Left ventricle myocardium inferior (tissue), 1 donor: ENCODE measurements at regions not wholly inside any gene's neighbourhood (a gene's known extent, or its start where the extent isn't known, plus 50 kb on each side); places are given as distances from the start of the nearest gene placed in this dataset.

Source experiments
- DNase-seq: peaks from one replicate; pipeline ENCODE4 v3.0.0-alpha.2; 2020
- H3K27ac ChIP-seq: fragments of 200-600 bp; replicated peaks from 2 replicates; pipeline ENCODE4 v1.8.0; 2021
- H3K27me3 ChIP-seq: fragments of 200-600 bp; 2 replicates; pipeline ENCODE4 v1.8.0; 2021; ENCODE audit warnings: low read depth
- H3K36me3 ChIP-seq: fragments of 200-600 bp; 2 replicates; pipeline ENCODE4 v1.8.0; 2021
- H3K4me1 ChIP-seq: fragments of 200-600 bp; 2 replicates; pipeline ENCODE4 v1.8.0; 2021
- H3K4me3 ChIP-seq: fragments of 200-600 bp; 2 replicates; pipeline ENCODE4 v1.8.0; 2021; ENCODE audit warnings: mild to moderate bottlenecking, moderate library complexity
- H3K9me3 ChIP-seq: fragments of 200-600 bp; replicated peaks from 2 replicates; pipeline ENCODE4 v1.8.0; 2021
- intact Hi-C: fragments of 100-400 bp; cut with micrococcal nuclease; formaldehyde crosslinking; loops from one replicate; pipeline ENCODE4 v1.11.0; 2022
- TF ChIP-seq, protein P1 (sequence below): fragments of 200-600 bp; IDR thresholded peaks from 2 replicates; pipeline ENCODE4 v1.8.0; 2021; ENCODE audit warnings: antibody characterized with exemption, mild to moderate bottlenecking, borderline replicate concordance
- donor health status: DM: no; HTN: yes; CAD: no; lungs with severe emphysema.

DNA sequence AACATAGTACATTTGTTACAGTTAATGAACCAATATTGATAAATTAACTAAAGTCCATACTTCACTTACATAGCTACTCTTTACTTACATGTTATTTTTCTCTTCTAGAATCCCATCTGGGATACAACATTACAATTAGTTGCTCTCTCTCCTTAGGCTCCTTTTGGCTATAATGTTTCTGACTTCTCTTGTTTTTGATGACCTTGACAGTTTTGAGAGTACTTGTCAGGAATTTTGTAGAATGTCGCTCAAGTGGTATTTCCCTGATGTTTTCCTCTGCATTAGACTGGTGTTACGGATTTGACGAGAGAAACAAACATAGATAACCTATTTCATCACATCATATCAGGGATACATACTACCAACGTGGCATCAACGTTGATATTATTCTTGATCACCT is 925.4 kb upstream of the TMPRSS15 start:
- no peaks in the 10 kb centered on the region for H3K36me3 ChIP-seq
- no peak overlapping the region for H3K4me3 ChIP-seq
- H3K9me3 ChIP-seq, result peaks cover 22% of the 10 kb centered on the region
- no peak overlapping the region for H3K27ac ChIP-seq
- DNase-seq, result no peak
- no peaks in the 10 kb centered on the region for H3K27me3 ChIP-seq
- TF ChIP-seq, protein P1, sequence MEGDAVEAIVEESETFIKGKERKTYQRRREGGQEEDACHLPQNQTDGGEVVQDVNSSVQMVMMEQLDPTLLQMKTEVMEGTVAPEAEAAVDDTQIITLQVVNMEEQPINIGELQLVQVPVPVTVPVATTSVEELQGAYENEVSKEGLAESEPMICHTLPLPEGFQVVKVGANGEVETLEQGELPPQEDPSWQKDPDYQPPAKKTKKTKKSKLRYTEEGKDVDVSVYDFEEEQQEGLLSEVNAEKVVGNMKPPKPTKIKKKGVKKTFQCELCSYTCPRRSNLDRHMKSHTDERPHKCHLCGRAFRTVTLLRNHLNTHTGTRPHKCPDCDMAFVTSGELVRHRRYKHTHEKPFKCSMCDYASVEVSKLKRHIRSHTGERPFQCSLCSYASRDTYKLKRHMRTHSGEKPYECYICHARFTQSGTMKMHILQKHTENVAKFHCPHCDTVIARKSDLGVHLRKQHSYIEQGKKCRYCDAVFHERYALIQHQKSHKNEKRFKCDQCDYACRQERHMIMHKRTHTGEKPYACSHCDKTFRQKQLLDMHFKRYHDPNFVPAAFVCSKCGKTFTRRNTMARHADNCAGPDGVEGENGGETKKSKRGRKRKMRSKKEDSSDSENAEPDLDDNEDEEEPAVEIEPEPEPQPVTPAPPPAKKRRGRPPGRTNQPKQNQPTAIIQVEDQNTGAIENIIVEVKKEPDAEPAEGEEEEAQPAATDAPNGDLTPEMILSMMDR, result no peak
- no peaks in the 10 kb centered on the region for H3K4me1 ChIP-seq
- intact Hi-C loops, result no loop called here

DNA sequence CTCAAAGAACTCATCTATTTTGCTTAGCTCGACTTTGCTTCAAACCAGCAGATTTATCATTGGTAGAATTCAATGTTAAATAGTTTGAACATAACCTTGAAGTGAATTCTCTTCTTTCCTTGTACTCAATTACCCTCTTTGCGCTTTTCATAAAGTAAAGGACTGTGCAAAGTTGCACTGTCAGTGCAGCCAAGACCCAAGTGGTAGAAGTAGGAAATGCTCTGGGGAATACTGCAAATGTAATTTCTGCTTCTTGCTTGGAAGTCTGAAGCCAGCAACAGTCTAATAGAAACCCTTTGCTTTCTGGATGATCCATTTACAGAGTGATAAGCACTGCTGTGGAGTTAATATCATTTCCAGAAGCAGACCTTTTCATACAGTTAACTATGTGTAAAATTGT is 936.7 kb upstream of the TMPRSS15 start:
- no peak overlapping the region for H3K27ac ChIP-seq
- TF ChIP-seq, protein P1, result no peak
- no peaks in the 10 kb centered on the region for H3K9me3 ChIP-seq
- intact Hi-C loops, result no loop called here
- no peak for DNase-seq
- H3K36me3 ChIP-seq, result no peaks in the 10 kb centered on the region
- H3K27me3 ChIP-seq, result no peaks in the 10 kb centered on the region
- H3K4me3 ChIP-seq, result no peak overlapping the region
- no peaks in the 10 kb centered on the region for H3K4me1 ChIP-seq

DNA sequence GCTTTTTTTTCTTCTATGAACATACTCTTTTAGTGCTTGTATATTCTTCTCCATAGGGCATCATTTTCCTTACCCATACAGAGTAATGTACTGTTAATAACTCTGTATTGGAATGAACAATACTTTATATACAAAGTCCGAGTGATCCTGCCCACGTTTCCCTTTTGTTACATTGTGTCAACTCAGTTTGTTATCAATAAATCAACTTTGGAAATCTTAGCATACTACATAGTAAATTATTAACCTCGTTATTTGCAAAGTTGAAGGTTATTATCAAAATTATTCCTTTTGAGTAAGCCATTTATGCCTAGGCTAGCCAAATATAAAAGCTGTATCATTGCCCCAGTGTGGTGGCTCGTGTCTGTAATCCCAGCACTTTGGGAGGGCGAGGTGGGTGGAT is 937.4 kb upstream of the TMPRSS15 start:
- H3K27me3 ChIP-seq, result no peaks in the 10 kb centered on the region
- no peaks in the 10 kb centered on the region for H3K36me3 ChIP-seq
- intact Hi-C loops, result no loop called here
- no peaks in the 10 kb centered on the region for H3K9me3 ChIP-seq
- H3K4me1 ChIP-seq, result no peaks in the 10 kb centered on the region
- no peak overlapping the region for H3K4me3 ChIP-seq
- TF ChIP-seq, protein P1, result no peak
- no peak for DNase-seq
- no peak overlapping the region for H3K27ac ChIP-seq

DNA sequence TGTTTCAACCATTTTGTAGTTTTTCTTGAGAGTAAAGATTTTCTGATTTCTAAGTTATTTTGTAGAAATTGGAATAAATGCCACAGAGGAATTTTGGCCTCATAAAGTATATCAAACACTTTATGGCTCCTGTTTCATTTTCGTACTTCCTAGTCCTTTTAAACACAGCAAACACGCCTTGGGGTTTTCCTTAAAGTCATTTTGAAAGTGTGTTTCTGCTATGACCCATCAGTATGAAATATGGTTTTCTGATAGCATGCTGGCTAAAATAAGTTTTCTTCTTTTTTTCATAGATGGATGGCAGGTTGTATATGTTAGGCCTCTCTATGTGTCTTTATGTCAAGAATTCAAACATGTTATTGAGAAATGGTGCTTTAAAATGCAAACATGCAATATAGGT is 940.1 kb upstream of the TMPRSS15 start:
- H3K27me3 ChIP-seq, result no peaks in the 10 kb centered on the region
- no peak for DNase-seq
- no peaks in the 10 kb centered on the region for H3K4me1 ChIP-seq
- intact Hi-C loops, result no loop called here
- no peak overlapping the region for H3K4me3 ChIP-seq
- H3K9me3 ChIP-seq, result no peaks in the 10 kb centered on the region
- H3K36me3 ChIP-seq, result no peaks in the 10 kb centered on the region
- TF ChIP-seq, protein P1, result no peak
- H3K27ac ChIP-seq, result no peak overlapping the region

DNA sequence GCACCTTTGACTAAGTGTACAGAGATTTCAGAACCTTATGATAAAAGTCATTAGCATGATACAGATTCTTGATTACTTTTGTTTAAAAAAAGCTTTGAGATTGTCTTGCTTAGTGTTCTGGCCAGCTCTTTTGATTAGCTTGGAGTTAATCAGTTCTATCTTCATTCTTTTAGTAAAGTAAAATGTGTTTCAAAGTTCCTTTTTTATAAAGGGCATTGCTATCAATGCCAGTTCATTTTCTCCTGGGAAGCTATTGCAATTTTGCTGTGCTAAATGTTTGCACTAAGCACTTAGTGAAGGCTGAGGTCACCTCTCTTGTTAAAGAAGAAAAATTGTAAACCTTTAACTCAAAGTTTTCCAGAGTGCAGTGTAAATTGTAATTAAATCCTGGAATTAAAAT is 946.7 kb upstream of the TMPRSS15 start:
- intact Hi-C loops, result no loop called here
- no peak overlapping the region for H3K27ac ChIP-seq
- no peak overlapping the region for H3K4me3 ChIP-seq
- H3K9me3 ChIP-seq, result no peaks in the 10 kb centered on the region
- no peak for DNase-seq
- no peaks in the 10 kb centered on the region for H3K4me1 ChIP-seq
- no peaks in the 10 kb centered on the region for H3K36me3 ChIP-seq
- TF ChIP-seq, protein P1, result no peak
- H3K27me3 ChIP-seq, result no peaks in the 10 kb centered on the region

DNA sequence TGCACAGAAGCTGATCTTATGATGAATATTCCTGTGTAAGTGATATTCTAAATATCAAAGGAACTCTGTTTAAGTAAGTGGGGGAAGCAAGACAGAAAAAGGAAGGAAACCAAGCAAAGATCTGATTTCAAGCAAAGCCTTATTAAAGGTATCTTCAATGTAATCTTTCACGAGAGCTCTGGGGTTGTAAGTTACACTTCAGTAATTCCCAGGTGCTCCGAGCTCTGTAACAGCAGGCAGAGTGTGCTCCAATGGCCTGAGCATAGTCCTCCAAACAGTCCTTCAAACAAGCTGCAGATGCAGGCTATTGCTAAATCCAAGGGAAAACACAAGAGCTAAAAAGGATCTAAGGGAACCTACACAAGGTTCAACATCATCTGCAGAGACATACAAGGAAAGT is 949.7 kb upstream of the TMPRSS15 start:
- H3K27ac ChIP-seq, result no peak overlapping the region
- no peaks in the 10 kb centered on the region for H3K9me3 ChIP-seq
- no peak for DNase-seq
- H3K4me3 ChIP-seq, result no peak overlapping the region
- TF ChIP-seq, protein P1, result no peak
- H3K36me3 ChIP-seq, result no peaks in the 10 kb centered on the region
- intact Hi-C loops, result no loop called here
- H3K27me3 ChIP-seq, result no peaks in the 10 kb centered on the region
- H3K4me1 ChIP-seq, result no peaks in the 10 kb centered on the region
